HL-60 (cell line): ENCODE measurements at regions not wholly inside any gene's neighbourhood (a gene's known extent, or its start where the extent isn't known, plus 50 kb on each side); places are given as distances from the start of the nearest gene placed in this dataset.

Source experiments
- GABPA ChIP-seq: IDR thresholded peaks from 2 replicates; pipeline ENCODE4 v1.6.1; 2012; ENCODE audit warnings: low read depth
- TF ChIP-seq, protein P1 (sequence below): IDR thresholded peaks from one replicate; pipeline ENCODE4 v1.5.1; 2011; ENCODE audit warnings: low read length, control low read depth, inconsistent platforms; ENCODE audit not compliant: insufficient read depth

DNA sequence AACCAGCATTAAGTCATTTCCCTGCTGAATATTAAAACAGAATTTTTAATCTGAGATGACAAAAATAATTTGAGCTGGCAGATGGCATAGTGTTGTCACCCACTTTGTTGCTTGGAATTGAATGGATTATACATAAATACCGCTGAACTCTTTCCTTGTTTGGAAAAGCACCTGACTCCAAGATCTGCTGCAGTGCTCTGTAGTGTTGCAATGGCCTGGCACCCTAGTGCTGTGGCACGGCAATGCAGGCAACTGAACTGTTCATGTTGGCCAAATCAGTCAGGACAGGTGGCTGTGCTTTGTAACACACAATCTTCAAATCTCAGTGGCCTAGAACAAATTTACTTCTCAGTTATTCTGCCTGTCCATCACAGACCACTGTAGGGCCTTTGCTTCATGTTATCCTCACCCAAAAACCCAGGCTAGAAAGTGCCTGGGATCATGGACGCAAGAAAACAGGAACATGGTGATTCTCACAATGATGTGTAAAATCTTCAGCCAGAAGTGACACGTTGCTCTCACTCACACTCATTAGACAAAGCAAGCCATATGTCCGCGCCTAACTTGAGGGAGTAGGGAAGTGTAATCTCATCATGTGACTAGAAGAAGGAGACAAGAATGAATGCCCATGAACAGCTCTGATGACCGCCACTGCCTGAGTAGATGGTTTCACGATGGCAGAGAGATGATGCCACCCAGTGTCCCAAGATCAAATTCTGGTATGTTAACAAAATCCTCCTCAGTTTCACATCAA is 191.9 kb upstream of the PUM3 start:
- TF ChIP-seq, protein P1, sequence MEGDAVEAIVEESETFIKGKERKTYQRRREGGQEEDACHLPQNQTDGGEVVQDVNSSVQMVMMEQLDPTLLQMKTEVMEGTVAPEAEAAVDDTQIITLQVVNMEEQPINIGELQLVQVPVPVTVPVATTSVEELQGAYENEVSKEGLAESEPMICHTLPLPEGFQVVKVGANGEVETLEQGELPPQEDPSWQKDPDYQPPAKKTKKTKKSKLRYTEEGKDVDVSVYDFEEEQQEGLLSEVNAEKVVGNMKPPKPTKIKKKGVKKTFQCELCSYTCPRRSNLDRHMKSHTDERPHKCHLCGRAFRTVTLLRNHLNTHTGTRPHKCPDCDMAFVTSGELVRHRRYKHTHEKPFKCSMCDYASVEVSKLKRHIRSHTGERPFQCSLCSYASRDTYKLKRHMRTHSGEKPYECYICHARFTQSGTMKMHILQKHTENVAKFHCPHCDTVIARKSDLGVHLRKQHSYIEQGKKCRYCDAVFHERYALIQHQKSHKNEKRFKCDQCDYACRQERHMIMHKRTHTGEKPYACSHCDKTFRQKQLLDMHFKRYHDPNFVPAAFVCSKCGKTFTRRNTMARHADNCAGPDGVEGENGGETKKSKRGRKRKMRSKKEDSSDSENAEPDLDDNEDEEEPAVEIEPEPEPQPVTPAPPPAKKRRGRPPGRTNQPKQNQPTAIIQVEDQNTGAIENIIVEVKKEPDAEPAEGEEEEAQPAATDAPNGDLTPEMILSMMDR = no peak
- TF ChIP-seq GABPA = no peak
